AG09319 (cell line): ENCODE measurements at regions not wholly inside any gene's neighbourhood (a gene's known extent, or its start where the extent isn't known, plus 50 kb on each side); places are given as distances from the start of the nearest gene placed in this dataset.
A peak's percentile ranks its signal among the peaks of the same experiment; 100 is the strongest.

Experiments used
- DNase-seq: peaks from one replicate; pipeline ENCODE4 v3.0.0-alpha.2; 2010; ENCODE audit warnings: low read depth; ENCODE audit errors: extremely low read depth
- TF ChIP-seq, protein P1 (sequence below): IDR thresholded peaks from 2 replicates; pipeline ENCODE4 v1.5.1; 2011; ENCODE audit warnings: low read depth, mild to moderate bottlenecking, inconsistent platforms, low read length, moderate library complexity

DNA sequence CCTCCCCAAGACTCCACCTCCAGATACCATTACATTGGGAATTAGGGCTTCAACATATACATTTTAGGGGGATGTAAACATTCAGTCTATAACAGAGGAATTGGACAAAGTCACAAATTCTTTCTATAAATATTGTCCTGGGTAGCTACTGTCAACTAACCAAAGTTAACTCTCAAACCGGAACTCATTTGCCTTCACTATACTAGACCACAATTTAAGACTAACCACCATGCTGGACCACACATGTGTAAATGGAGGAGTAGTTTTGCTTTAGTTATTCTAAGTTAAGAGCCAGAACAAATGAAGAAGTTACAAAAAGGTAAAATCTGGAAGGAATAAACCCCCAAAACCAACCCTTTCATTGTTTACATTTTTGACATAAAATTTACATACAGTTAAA is 222.8 kb downstream of the NDFIP2 start:
- no peak for DNase-seq
- TF ChIP-seq, protein P1, sequence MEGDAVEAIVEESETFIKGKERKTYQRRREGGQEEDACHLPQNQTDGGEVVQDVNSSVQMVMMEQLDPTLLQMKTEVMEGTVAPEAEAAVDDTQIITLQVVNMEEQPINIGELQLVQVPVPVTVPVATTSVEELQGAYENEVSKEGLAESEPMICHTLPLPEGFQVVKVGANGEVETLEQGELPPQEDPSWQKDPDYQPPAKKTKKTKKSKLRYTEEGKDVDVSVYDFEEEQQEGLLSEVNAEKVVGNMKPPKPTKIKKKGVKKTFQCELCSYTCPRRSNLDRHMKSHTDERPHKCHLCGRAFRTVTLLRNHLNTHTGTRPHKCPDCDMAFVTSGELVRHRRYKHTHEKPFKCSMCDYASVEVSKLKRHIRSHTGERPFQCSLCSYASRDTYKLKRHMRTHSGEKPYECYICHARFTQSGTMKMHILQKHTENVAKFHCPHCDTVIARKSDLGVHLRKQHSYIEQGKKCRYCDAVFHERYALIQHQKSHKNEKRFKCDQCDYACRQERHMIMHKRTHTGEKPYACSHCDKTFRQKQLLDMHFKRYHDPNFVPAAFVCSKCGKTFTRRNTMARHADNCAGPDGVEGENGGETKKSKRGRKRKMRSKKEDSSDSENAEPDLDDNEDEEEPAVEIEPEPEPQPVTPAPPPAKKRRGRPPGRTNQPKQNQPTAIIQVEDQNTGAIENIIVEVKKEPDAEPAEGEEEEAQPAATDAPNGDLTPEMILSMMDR: no peak

DNA sequence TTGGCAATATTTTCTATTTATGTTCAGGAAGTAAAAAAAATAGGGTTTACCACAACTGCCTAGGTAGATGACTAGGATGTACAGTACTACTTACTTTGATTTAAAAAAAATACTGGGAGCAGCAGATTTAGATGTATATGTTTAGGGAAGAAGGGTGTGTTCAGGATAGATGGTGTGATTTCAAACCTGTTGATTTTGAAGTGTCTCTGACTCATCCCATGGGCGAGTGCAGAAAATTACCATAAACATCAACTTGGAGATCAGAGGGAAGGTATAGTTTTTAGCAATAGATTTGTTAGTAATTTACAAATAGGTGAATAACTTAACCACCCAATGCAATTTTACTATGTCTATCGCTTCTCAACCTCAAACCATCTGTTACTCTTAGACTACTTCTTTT is 214.8 kb downstream of the NDFIP2 start:
- TF ChIP-seq, protein P1: no peak
- DNase-seq: no peak

DNA sequence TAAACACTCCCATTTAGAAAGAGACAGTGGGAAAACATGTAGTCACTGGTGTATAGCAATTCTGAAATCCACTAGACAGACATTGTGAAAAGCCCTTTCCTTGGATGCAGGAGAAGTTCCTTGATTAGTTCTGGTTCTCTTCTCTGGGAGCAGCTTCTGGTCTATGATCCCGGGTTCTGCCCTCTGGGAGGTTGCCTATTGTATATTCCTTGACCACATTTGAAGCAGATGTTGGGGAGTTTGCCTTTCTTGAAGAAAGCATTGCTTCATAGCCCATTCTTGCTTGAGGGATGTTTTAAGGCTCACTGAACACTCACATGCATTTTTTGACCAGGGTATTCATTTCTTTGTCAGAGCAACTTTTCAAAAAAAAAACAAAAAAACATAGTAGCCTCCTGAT is 211.9 kb downstream of the NDFIP2 start:
- DNase-seq: peak; percentile 72
- TF ChIP-seq, protein P1: no peak

DNA sequence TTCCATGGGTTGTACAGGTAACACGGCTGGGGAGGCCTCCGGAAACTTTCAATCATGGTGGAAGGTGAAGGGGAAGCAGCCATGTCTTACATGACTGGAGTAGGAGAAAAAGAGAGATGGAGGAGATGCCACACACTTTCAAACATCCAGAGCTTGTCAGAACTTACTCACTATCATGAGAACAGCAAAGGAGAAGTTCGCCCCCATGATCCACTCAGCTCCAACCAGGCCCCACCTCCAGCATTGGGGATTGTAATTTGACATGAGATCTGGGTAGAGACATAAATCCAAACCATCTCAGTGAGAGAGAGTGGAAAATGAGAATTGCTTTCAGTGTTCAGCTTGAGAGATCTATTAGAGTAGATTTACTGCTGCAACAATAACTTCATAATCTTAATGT is 210.9 kb downstream of the NDFIP2 start:
- TF ChIP-seq, protein P1: no peak
- no peak for DNase-seq

DNA sequence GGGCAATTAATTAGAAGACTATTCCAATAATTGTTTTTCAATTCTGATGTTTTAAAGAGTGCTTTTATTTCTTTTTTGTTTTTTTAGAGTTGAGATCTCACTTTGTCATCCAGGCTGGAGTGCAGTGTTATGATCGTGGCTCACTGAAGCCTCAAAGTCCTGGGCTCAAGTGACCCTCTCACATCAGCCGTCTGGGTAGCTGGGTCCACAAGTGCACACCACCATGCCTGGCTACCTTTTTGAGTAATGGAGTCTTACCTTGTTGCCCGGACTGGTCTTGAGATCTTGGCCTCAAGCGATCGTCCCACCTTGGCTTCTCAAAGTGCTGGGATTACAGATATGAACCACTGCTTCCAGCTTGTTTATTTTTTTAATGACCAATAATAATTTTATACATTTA is 207.8 kb downstream of the NDFIP2 start:
- DNase-seq: no peak
- TF ChIP-seq, protein P1: no peak

DNA sequence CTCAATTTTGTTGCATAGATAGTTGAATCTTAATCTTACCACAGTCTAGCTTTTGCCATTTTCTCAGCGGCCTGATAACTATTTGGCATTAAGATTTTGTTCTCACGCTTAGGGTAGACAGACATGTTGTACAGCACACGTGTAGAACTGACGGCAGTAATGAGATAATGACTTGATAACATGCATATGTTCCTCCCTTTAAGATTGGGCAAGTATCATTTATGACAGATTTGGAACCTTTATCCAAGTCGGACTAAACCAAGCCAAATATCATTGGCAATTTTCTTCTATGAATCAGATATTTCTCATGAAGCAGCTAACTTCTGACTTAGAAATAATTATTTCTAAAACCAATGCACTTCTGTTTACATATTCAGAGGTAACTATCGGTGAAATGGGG is 205.5 kb downstream of the NDFIP2 start:
- peak; percentile 29 for DNase-seq
- TF ChIP-seq, protein P1: no peak

DNA sequence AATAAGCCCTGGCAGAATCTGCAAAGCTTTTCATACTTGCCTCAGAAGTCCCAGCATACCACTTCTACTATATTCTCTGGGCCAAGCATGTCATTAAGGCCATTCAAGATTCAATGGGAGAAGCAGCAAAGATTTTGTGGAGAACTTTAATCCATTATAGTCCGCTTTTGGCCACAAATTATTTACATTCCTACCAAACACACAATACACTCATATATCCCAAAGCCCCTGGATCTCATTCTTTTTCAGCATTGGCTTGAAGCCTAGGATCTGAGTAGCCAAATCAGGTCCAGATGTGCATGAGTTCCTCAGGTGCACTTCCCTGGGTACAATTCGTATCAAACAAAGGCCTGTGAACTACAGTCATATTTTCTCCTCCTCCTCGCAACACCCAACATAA is 203.4 kb downstream of the NDFIP2 start:
- DNase-seq: no peak
- TF ChIP-seq, protein P1: no peak

DNA sequence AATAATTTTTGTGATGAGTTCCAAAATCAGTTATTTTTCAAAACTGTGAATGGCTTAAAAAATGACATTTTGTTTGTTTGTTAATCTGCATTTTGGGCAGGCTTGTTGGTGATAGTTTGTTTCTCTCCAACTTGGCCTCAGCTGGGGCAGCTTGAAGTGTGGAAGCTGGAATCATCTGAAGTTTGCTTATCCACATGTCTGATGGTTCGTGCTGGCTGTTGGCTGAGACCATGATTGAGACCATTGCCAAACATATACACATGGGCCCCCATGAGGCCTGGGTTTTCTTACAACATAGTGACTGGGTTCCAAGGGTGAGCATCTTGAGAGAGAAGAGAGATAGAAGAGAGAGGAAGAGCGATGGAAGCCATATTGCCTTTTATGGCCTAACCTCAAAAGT is 201.2 kb downstream of the NDFIP2 start:
- TF ChIP-seq, protein P1: no peak
- no peak for DNase-seq
